Endometrium (tissue), 2 donors: ENCODE measurements at regions not wholly inside any gene's neighbourhood (a gene's known extent, or its start where the extent isn't known, plus 50 kb on each side); places are given as distances from the start of the nearest gene placed in this dataset.
"Not testable (repeated sequence)": the region's sequence is repeated elsewhere in the genome, so short reads cannot be mapped to it uniquely, and the experiment has no call there.

Experiments
- FAIRE-seq: peaks from 2 replicates; lab custom pipeline; 2012; peaks lifted over from hg19 to GRCh38; lab: Jason Lieb, UNC
- donor health status: control.
- donor health status: control.

- FAIRE-seq = no peak
These were observed 243.7 kb downstream of the TFAP2C start for GRCh38 chr20:56872620-56873458.

DNA sequence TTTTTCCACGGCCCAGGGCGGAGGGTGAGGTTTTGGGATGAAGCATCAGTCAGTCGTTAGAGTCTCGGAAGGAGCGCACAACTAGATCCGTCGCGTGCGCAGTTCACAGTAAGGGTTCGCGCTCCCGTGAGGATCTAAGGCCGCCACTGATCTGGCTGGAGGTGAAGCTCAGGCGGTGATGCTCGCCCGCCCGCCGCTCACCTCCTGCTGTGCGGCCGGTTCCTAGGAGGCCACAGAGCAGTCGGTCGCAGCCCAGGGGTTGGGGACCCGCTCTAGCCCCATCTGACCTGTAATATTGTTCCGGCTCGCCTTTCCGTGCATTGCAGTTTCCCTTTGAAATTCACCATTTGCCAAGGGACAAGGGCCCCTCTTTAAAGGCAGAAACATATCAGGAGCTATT lies 244.7 kb downstream of the TFAP2C start:
- no peak for FAIRE-seq

- no peak for FAIRE-seq
These were observed 246.1 kb downstream of the TFAP2C start for GRCh38 chr20:56875052-56875659.

GRCh38 chr20:56875803-56876202 lies 246.7 kb downstream of the TFAP2C start:
- FAIRE-seq = no peak

- FAIRE-seq = no peak
These were observed 256.4 kb downstream of the TFAP2C start for GRCh38 chr20:56885521-56885920.

- FAIRE-seq = no peak
These were observed 260.9 kb downstream of the TFAP2C start for GRCh38 chr20:56890011-56890410.

DNA sequence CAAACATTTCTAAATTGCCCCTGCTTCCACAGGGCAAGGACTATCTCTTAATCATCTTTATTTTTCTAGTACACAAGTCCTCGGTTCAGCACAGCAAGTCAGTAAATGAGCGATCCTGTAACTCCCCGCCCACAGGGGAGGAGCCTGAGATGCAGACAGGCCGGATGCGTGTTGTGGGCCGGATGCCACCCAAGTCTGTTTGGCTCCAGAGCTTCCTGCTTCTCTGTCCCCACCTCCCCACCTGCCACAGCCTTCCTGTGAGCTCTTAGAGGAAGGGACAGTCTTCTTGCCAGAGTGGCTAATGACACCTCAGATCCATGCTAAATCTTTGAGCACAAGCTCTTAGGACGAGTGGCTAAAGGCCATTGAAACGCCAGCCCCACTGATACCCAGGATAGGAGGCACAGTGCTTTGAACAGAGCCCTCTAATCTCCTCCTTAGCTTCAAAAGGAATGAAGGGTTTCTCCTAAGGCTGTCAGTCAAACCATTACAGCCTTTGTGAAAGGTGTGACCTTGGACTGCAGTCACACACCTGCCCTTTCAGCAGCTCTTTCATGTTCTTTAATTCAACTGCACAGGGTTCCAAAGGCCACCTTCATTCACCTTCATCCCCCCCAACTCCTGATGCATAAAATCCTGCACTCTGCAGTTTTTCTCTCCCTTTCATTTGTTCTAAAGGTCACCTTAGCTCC lies 264.3 kb downstream of the TFAP2C start:
- FAIRE-seq = no peak

- no peak for FAIRE-seq
These were observed 267.3 kb downstream of the TFAP2C start for GRCh38 chr20:56896447-56896846.

DNA sequence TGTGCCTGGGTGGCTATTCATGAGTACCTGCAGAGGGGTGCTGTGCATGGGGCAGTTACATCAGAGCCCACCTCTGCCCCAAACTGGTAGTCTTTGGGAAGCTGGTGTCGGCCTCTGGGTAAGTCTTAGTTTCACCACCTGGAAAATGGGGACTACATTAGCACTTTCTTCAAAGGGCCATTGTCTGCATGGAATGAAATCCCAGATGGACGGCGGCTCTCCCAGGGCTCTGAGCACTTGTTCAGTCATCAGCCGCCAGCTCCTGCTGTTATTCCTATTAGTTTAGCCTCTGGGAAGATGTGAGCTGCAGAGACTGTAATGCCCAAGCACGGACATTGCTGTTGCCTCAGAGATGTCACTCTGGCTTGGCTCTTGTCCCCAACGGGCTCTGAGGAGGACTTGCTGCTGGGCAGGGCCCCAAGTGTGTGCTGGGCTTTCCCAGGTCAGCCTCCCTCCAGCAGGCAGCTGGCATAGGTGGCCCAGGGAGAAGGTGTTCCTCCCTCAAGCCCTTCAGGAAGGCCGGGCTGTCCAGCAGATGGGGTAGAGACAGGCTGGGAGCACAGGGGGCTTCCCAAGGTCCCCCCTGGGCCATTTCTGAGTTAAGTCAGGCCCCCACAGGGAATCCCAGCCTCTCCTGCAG lies 268.3 kb downstream of the TFAP2C start:
- FAIRE-seq = no peak

DNA sequence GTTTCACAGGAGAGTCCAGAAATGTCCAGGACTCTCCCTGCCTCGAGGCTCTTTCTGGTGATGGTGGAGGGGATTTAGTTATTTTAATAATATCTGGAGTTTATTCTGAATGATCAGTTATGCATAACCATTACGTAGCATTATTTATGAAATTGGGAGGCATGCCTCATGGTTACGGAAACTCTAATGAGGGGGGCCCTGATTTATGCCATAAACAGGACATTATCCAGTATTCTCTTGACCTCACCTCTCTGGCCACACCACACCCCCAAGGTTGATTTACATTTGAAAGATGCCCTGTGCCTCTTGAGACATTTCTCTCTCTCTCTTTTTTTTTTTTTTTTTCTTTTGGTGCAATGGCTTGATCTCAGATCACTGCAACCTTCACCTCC lies 268.8 kb downstream of the TFAP2C start:
- no peak for FAIRE-seq

- FAIRE-seq = no peak
These were observed 270.4 kb downstream of the TFAP2C start for GRCh38 chr20:56899506-56899905.

DNA sequence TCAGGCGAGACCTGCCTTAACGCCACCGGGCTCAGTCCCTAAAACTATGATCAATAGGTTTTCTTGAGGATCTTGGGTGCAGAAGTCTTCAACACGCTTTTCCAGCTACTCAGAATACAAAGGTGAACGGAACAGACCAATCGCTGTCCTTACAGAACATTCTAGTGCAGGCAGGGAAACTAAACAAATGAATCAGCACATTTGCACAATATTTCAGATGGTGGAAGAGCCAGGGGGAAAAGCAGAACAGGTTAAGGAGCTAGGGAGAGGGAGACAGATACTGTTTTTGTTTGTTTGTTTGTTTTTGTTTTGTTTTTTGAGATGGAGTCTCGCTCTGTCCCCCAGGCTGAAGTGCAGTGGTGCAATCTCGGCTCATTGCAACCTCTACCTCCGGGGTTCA lies 271.1 kb downstream of the TFAP2C start:
- no peak for FAIRE-seq

DNA sequence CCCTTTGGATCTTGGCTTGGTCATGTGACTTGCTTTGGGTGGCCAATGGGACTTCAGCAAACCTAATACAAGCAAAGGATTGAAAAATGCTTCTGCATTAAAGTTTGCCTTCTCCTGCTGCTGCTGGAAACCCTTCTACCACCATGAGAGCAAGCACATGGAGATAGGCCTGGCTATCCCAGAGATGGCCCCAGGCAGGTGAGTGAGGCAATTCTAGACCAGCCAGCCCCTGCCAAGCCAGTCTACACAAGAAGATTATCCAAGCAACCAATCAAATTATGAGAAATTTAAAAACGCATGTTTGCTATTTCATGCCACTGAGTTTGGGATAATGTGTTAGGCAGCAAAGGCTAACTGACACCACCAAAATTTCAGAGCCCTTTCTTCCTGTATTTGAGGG lies 274.3 kb downstream of the TFAP2C start:
- no peak for FAIRE-seq

DNA sequence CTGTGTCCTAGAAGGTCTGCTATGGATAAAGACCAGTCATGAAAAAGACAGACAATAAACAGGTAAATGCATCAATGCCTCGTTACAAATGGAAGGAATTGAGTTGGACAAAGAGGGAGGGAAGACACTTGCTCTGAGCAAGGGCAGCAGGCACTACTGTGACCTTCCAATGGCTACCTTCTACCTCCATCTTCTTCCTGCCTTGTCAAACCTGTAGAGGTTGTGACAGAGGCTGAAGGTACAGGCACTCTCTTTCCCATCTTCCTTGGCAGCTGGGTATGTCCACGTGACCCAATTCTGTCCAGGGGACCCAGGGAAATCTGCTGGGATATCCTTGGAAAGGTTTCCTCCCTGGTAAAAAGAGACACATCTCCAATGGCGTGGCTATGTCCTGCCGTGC lies 274.8 kb downstream of the TFAP2C start:
- FAIRE-seq = no peak

GRCh38 chr20:56909918-56910714 lies 281.0 kb downstream of the TFAP2C start:
- no peak for FAIRE-seq

DNA sequence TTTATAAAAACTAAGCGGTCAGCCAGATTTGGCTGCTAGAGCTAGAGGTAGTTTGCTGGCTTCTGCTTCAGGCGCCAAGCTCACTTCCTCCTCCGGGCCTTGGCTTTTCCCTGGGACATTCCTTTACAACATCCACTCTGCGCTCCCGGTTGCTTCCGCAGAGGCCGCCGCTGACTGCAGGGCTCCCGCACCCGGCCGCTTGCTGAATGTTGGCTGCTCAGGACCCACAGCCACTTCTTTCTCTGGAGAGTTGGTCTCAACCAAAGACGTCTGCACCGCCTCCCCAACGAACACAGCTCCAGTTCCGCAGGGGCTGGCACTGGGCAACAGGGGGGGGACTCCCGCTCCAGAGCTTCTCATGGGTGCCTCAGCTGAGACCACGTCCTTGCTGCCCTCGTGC lies 282.8 kb downstream of the TFAP2C start:
- no peak for FAIRE-seq

DNA sequence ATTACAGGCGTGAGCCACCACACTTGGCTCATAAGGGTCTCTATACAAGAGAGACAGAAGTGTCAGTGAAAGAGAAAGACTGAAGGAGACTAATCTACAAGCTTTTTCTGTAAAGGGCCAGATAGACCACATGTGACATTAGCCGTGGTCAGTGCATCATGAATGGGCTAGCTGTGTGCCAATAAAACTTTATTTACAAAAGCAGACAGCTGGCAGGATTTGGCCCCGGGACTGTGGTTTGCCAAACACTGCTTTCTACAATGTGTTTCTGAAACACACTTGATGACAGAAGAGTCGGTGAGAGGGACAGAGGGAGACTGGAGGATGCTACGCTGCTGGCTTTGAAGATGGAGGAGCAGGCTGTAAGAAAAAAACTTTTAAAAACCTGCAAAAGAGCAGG lies 285.4 kb downstream of the TFAP2C start:
- no peak for FAIRE-seq

DNA sequence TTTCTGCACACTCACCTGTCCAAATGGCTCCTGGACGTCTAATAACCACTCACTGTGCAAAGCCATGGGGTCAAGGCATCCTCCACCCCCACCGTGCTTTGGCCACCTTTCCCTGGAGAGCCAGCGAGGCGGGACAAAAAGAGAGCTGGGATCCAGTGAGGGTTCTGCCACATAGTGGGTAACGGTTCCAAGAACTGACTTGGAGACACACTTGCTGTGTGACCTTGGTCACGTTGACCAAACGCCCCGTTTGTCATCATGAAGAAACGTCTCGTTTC lies 287.2 kb downstream of the TFAP2C start:
- no peak for FAIRE-seq

GRCh38 chr20:56920041-56920440 lies 290.9 kb downstream of the TFAP2C start:
- not testable (repeated sequence) for FAIRE-seq

- no peak for FAIRE-seq
These were observed 293.4 kb downstream of the TFAP2C start for GRCh38 chr20:56922497-56922896.

- FAIRE-seq = no peak
These were observed 295.4 kb downstream of the TFAP2C start for GRCh38 chr20:56924292-56925081.
